Spleen (tissue), 7 donors: ENCODE measurements at regions not wholly inside any gene's neighbourhood (a gene's known extent, or its start where the extent isn't known, plus 50 kb on each side); places are given as distances from the start of the nearest gene placed in this dataset.

Experiments used
- POLR2A ChIP-seq, 3 donors: fragments of 450-650 bp; IDR thresholded peaks; one replicate each; pipeline ENCODE4 v1.5.1; 2017; ENCODE audit warnings: antibody characterized with exemption in 3 of 3, mild to moderate bottlenecking in 1 of 3
- POLR2AphosphoS5 ChIP-seq, 3 donors: sonication (generic); formaldehyde crosslinking; IDR thresholded peaks; one replicate each; pipeline ENCODE4 v1.5.1; 2017; ENCODE audit warnings: antibody characterized with exemption in 3 of 3
- TF ChIP-seq, protein P1 (sequence below), 11 experiments: fragments of 200-600 bp in 7 of 11; fragments of 450-650 bp in 4 of 11; sonication (generic) in 4 of 11; IDR thresholded peaks in 8 of 11; conservative IDR thresholded peaks in 3 of 11; 1 replicate in 7 of 11; 2 replicates in 4 of 11; pipeline versions ENCODE4 v1.4.0 to v1.8.0; 2016 to 2021; ENCODE audit warnings: antibody characterized with exemption in 11 of 11, inconsistent platforms in 4 of 11, mild to moderate bottlenecking in 1 of 11
- donor health status: DM: no; HTN: no; CAD: no; lungs with moderate emphysema.
- donor health status: DM: no; HTN: no; CAD: no.
- donor health status: DM: no; HTN: no; CAD: no.

DNA sequence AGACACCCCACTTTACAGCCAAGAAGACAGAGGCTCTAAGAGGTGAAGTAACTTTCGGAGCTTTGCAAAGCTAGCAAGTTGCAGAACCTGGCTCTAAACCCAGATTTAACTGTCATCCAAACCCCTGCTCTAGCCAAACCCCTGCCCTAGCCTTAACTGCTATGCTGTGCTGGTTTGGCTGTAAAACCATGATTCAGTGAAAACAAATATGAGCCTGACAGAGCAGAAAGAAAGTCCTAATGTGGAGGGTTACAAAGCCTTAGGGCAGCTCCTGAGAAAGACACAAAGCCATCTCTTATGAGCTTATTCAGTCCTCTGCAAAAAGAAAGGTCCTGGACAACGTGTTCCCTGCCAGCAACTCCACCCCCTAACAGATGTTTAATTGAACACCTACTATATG, 172.8 kb downstream of the KATNAL1 start:
- TF ChIP-seq, protein P1, sequence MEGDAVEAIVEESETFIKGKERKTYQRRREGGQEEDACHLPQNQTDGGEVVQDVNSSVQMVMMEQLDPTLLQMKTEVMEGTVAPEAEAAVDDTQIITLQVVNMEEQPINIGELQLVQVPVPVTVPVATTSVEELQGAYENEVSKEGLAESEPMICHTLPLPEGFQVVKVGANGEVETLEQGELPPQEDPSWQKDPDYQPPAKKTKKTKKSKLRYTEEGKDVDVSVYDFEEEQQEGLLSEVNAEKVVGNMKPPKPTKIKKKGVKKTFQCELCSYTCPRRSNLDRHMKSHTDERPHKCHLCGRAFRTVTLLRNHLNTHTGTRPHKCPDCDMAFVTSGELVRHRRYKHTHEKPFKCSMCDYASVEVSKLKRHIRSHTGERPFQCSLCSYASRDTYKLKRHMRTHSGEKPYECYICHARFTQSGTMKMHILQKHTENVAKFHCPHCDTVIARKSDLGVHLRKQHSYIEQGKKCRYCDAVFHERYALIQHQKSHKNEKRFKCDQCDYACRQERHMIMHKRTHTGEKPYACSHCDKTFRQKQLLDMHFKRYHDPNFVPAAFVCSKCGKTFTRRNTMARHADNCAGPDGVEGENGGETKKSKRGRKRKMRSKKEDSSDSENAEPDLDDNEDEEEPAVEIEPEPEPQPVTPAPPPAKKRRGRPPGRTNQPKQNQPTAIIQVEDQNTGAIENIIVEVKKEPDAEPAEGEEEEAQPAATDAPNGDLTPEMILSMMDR (IDR thresholded peaks at IDR 0.05 in 8 of 11, conservative IDR thresholded peaks at IDR 0.05 in 3 of 11) = no peak
- no peak for TF ChIP-seq POLR2A (IDR thresholded peaks at IDR 0.05)
- no peak for TF ChIP-seq POLR2AphosphoS5 (IDR thresholded peaks at IDR 0.05)
